ENCODE measurements at regions not wholly inside any gene's neighbourhood (a gene's known extent, or its start where the extent isn't known, plus 50 kb on each side); places are given as distances from the start of the nearest gene placed in this dataset.

- TF ChIP-seq CTCF (IDR thresholded peaks at IDR 0.05; ENCODE audit: low read depth, low read length) (no peak), EZH2phosphoT487 (IDR thresholded peaks at IDR 0.05; ENCODE audit: low read depth) (no peak)
Observed at GRCh38 chr6:105609375-105609991, 206.6 kb upstream of the PREP start.
